DND-41 (cell line): ENCODE measurements at regions not wholly inside any gene's neighbourhood (a gene's known extent, or its start where the extent isn't known, plus 50 kb on each side); places are given as distances from the start of the nearest gene placed in this dataset.

Experiments
- ATAC-seq: fragments of 200-7000 bp; cut with Tn5 transposase; 3 replicates; pipeline ENCODE4 v1.9.1; 2021; ENCODE audit warnings: low read depth; ENCODE audit not compliant: insufficient read depth
- DNase-seq: peaks from one replicate; pipeline ENCODE4 v3.0.0-alpha.2; 2020
- H2AFZ ChIP-seq: 2 replicates; pipeline ENCODE4 v1.6.0; 2012; ENCODE audit warnings: low read depth, low read length
- H3K27ac ChIP-seq: 2 replicates; pipeline ENCODE4 v1.5.1; 2012; ENCODE audit warnings: low read length, inconsistent platforms
- H3K27me3 ChIP-seq: fragments of 200-600 bp; sonication (generic); 2 replicates; pipeline ENCODE4 v1.6.0; 2012; ENCODE audit warnings: low read length, mild to moderate bottlenecking, inconsistent platforms; ENCODE audit not compliant: insufficient read depth, poor library complexity
- H3K36me3 ChIP-seq: 2 replicates; pipeline ENCODE4 v1.5.1; 2012; ENCODE audit warnings: low read length, inconsistent platforms; ENCODE audit not compliant: insufficient read depth
- H3K4me1 ChIP-seq: 2 replicates; pipeline ENCODE4 v1.5.1; 2012; ENCODE audit warnings: mild to moderate bottlenecking, low read length; ENCODE audit not compliant: insufficient read depth
- H3K4me2 ChIP-seq: 2 replicates; pipeline ENCODE4 v1.6.0; 2012; ENCODE audit warnings: mild to moderate bottlenecking, moderate library complexity, low read length, inconsistent platforms; ENCODE audit not compliant: insufficient read depth
- H3K4me3 ChIP-seq, 2 experiments: fragments of 200-600 bp in 1 of 2; shearing (Covaris generic) in 1 of 2; 2 replicates each; pipeline ENCODE4 v1.5.1; 2012 to 2016; ENCODE audit warnings: inconsistent platforms in 2 of 2, low read length in 2 of 2, mild to moderate bottlenecking in 2 of 2, low read depth in 1 of 2, moderate library complexity in 1 of 2
- H3K79me2 ChIP-seq: 2 replicates; pipeline ENCODE4 v1.6.0; 2012; ENCODE audit warnings: low read length, inconsistent platforms; ENCODE audit not compliant: insufficient read depth
- H3K9ac ChIP-seq: 2 replicates; pipeline ENCODE4 v1.6.0; 2012; ENCODE audit warnings: low read depth, mild to moderate bottlenecking, inconsistent platforms, low read length, moderate library complexity
- H3K9me3 ChIP-seq: 2 replicates; pipeline ENCODE4 v1.5.1; 2012; ENCODE audit warnings: low read length, moderate library complexity, mild to moderate bottlenecking, inconsistent platforms; ENCODE audit not compliant: insufficient read depth, severe bottlenecking
- H4K20me1 ChIP-seq: 2 replicates; pipeline ENCODE4 v1.6.0; 2012; ENCODE audit warnings: low read length; ENCODE audit not compliant: insufficient read depth
- EZH2 ChIP-seq: IDR thresholded peaks from 3 replicates; pipeline ENCODE4 v1.6.1; 2012; ENCODE audit warnings: borderline replicate concordance, low read depth, mild to moderate bottlenecking, moderate library complexity, low read length, inconsistent platforms; ENCODE audit not compliant: severe bottlenecking
- TF ChIP-seq, protein P1 (sequence below): IDR thresholded peaks from 2 replicates; pipeline ENCODE4 v1.5.1; 2012; ENCODE audit warnings: borderline replicate concordance, low read length, moderate library complexity, mild to moderate bottlenecking; ENCODE audit not compliant: poor library complexity, severe bottlenecking; ENCODE audit errors: extremely low read depth

DNA sequence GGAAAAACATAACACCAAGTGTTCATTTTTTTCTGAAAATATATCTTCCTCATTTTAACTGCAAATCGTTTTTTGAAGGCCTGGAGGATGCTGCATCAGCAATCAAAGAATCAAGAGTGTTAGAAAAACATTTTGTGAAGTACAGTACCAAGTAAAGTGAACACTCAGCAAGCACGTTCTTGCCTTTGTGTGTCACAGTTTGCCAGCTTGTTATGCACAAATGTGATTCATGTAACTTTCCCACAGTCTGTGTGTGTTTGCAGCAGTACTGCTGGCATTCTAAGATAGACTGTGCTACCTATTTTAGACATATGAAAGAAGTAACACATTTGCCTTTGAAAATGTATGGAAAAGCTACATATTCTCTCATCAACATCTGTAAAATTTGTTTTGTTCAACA is 1617.7 kb downstream of the RPA4 start:
- TF ChIP-seq, protein P1, sequence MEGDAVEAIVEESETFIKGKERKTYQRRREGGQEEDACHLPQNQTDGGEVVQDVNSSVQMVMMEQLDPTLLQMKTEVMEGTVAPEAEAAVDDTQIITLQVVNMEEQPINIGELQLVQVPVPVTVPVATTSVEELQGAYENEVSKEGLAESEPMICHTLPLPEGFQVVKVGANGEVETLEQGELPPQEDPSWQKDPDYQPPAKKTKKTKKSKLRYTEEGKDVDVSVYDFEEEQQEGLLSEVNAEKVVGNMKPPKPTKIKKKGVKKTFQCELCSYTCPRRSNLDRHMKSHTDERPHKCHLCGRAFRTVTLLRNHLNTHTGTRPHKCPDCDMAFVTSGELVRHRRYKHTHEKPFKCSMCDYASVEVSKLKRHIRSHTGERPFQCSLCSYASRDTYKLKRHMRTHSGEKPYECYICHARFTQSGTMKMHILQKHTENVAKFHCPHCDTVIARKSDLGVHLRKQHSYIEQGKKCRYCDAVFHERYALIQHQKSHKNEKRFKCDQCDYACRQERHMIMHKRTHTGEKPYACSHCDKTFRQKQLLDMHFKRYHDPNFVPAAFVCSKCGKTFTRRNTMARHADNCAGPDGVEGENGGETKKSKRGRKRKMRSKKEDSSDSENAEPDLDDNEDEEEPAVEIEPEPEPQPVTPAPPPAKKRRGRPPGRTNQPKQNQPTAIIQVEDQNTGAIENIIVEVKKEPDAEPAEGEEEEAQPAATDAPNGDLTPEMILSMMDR = no peak
- no peak for TF ChIP-seq EZH2
- Histone ChIP-seq H3K27ac (no peak overlapping the region), H3K9me3 (no peaks in the 10 kb centered on the region), H3K4me3 (no peak overlapping the region), H3K9ac (no peak overlapping the region), H2AFZ (no peak overlapping the region), H3K4me2 (no peak overlapping the region), H3K36me3 (no peaks in the 10 kb centered on the region), H3K4me1 (no peaks in the 10 kb centered on the region), H3K27me3 (no peaks in the 10 kb centered on the region), H3K79me2 (no peaks in the 10 kb centered on the region), H4K20me1 (no peaks in the 10 kb centered on the region)
- no peak for ATAC-seq
- no peak for DNase-seq

DNA sequence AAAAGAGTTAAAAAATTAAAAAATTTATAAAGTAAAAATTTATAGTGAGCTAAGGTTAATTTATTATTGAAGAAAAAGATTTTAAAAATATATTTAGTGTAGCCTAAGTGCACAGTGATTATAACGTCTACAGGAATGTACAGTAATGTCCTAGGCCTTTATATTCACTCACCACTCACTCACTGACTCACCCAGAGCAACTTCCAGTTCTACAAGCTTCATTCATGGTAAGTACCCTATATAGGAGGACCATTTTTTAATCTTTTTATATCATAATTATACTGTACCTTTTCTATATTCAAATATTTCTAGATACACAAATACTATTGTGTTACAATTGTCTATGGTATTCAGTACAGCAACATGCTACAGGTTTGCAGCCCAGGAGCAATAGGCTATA is 1623.2 kb downstream of the RPA4 start:
- no peaks in the 10 kb centered on the region for H4K20me1 ChIP-seq
- H3K27me3 ChIP-seq = no peaks in the 10 kb centered on the region
- no peaks in the 10 kb centered on the region for H3K36me3 ChIP-seq
- no peak for ATAC-seq
- no peaks in the 10 kb centered on the region for H3K9me3 ChIP-seq
- no peak for DNase-seq
- H3K79me2 ChIP-seq = no peaks in the 10 kb centered on the region
- no peak overlapping the region for H3K4me3 ChIP-seq
- H3K4me1 ChIP-seq = no peaks in the 10 kb centered on the region
- H2AFZ ChIP-seq = no peak overlapping the region
- no peak overlapping the region for H3K9ac ChIP-seq
- TF ChIP-seq, protein P1 = no peak
- no peak for TF ChIP-seq EZH2
- H3K27ac ChIP-seq = no peak overlapping the region
- H3K4me2 ChIP-seq = no peak overlapping the region

- ATAC-seq (no peak), DNase-seq (no peak)
- Histone ChIP-seq H3K27ac (no peak overlapping the region), H3K4me2 (no peak overlapping the region), H3K4me3 (no peak overlapping the region), H3K9ac (no peak overlapping the region), H4K20me1 (no peaks in the 10 kb centered on the region), H3K9me3 (no peaks in the 10 kb centered on the region), H3K79me2 (no peaks in the 10 kb centered on the region), H2AFZ (no peak overlapping the region), H3K27me3 (no peaks in the 10 kb centered on the region), H3K36me3 (no peaks in the 10 kb centered on the region), H3K4me1 (no peaks in the 10 kb centered on the region)
- no peak for TF ChIP-seq EZH2
- TF ChIP-seq, protein P1 = no peak
These were observed 1630.3 kb downstream of the RPA4 start for GRCh38 chrX:98514032-98514431.

GRCh38 chrX:98516120-98516519 is 1632.4 kb downstream of the RPA4 start:
- ATAC-seq = no peak
- Histone ChIP-seq H3K27me3 (no peaks in the 10 kb centered on the region), H3K4me1 (no peaks in the 10 kb centered on the region), H3K4me3 (no peak overlapping the region), H3K9me3 (no peaks in the 10 kb centered on the region), H2AFZ (no peak overlapping the region), H3K9ac (no peak overlapping the region), H4K20me1 (no peaks in the 10 kb centered on the region), H3K36me3 (no peaks in the 10 kb centered on the region), H3K79me2 (no peaks in the 10 kb centered on the region), H3K27ac (no peak overlapping the region), H3K4me2 (no peak overlapping the region)
- TF ChIP-seq, protein P1 = no peak
- no peak for TF ChIP-seq EZH2
- DNase-seq = no peak
